Neural progenitor cell (in vitro differentiated cells): ENCODE measurements at regions not wholly inside any gene's neighbourhood (a gene's known extent, or its start where the extent isn't known, plus 50 kb on each side); places are given as distances from the start of the nearest gene placed in this dataset.

Experiments used
- DNase-seq: peaks from one replicate; pipeline ENCODE4 v3.0.0-alpha.2; 2016; ENCODE audit warnings: low spot score
- H2AFZ ChIP-seq: fragments of 200-600 bp; sonication (generic); replicated peaks from 2 replicates; pipeline ENCODE4 v1.6.1; 2016; ENCODE audit warnings: antibody characterized with exemption
- H3F3A ChIP-seq: fragments of 200-600 bp; sonication (generic); 2 replicates; pipeline ENCODE4 v1.6.1; 2016; ENCODE audit warnings: antibody characterized with exemption, low read depth
- H3K27ac ChIP-seq: fragments of 200-600 bp; sonication (generic); 2 replicates; pipeline ENCODE4 v1.5.1; 2016; ENCODE audit warnings: mild to moderate bottlenecking
- H3K27me3 ChIP-seq: fragments of 200-600 bp; sonication (generic); 2 replicates; pipeline ENCODE4 v1.6.1; 2016; ENCODE audit warnings: mild to moderate bottlenecking, moderate library complexity
- H3K36me3 ChIP-seq: fragments of 200-600 bp; sonication (generic); 2 replicates; pipeline ENCODE4 v1.5.1; 2016
- H3K4me1 ChIP-seq: fragments of 200-600 bp; sonication (generic); 2 replicates; pipeline ENCODE4 v1.6.1; 2016; ENCODE audit warnings: mixed run types
- H3K4me2 ChIP-seq: fragments of 200-600 bp; sonication (generic); 2 replicates; pipeline ENCODE4 v1.6.1; 2016
- H3K4me3 ChIP-seq: fragments of 200-600 bp; sonication (generic); 2 replicates; pipeline ENCODE4 v1.5.1; 2016
- H3K79me2 ChIP-seq: fragments of 200-600 bp; sonication (generic); 2 replicates; pipeline ENCODE4 v1.6.1; 2016; ENCODE audit warnings: low read depth
- H3K9ac ChIP-seq: fragments of 200-600 bp; sonication (generic); 2 replicates; pipeline ENCODE4 v1.6.1; 2016
- H3K9me3 ChIP-seq: fragments of 200-600 bp; sonication (generic); 2 replicates; pipeline ENCODE4 v1.5.1; 2016; ENCODE audit warnings: low read depth
- H4K20me1 ChIP-seq: fragments of 200-600 bp; sonication (generic); 2 replicates; pipeline ENCODE4 v1.6.1; 2016; ENCODE audit warnings: low read depth
- H3K27ac Mint-ChIP-seq: 3 replicates; pipeline ENCODE4 v1.8.0; 2021; ENCODE audit warnings: mixed read lengths
- H3K27me3 Mint-ChIP-seq: 2 replicates; pipeline ENCODE4 v1.8.0; 2022; ENCODE audit warnings: low read depth, mild to moderate bottlenecking, inconsistent platforms, moderate library complexity, mixed read lengths; ENCODE audit not compliant: insufficient read depth
- H3K36me3 Mint-ChIP-seq: 3 replicates; pipeline ENCODE4 v1.8.0; 2021; ENCODE audit warnings: mixed read lengths
- H3K4me1 Mint-ChIP-seq: 3 replicates; pipeline ENCODE4 v1.8.0; 2021; ENCODE audit warnings: mixed read lengths
- H3K4me3 Mint-ChIP-seq: 3 replicates; pipeline ENCODE4 v1.8.0; 2021; ENCODE audit warnings: mild to moderate bottlenecking, moderate library complexity, mixed read lengths
- H3K9me3 Mint-ChIP-seq: 3 replicates; pipeline ENCODE4 v1.8.0; 2020; ENCODE audit warnings: mixed read lengths
- EZH2 ChIP-seq: fragments of 200-600 bp; sonication (generic); IDR thresholded peaks from 2 replicates; pipeline ENCODE4 v1.6.1; 2017; ENCODE audit warnings: antibody characterized with exemption, mild to moderate bottlenecking, moderate library complexity
- EZH2phosphoT487 ChIP-seq: fragments of 200-600 bp; sonication (generic); IDR thresholded peaks from 2 replicates; pipeline ENCODE4 v1.6.1; 2017; ENCODE audit warnings: antibody characterized with exemption
- TF ChIP-seq, protein P1 (sequence below): fragments of 200-600 bp; sonication (generic); IDR thresholded peaks from 2 replicates; pipeline ENCODE4 v1.5.1; 2017; ENCODE audit warnings: antibody characterized with exemption, mild to moderate bottlenecking

DNA sequence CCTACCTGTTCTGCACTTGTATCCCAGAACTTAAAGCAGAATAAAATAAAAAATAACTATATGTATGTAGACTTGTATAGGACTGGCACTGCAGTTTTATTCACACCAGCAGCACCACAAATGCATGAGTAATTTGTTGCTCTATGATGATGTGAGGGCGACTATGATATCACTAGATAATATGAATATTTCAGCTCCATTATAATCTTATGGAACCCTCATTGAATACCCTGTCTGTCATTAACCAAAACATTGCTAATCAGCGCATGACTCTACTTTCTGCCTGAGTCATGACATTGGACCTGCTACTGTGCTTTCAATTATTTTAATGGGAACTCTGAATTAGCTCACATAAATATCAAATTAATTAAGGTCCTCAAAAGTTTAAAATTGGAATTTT is 129.4 kb upstream of the RHOBTB1 start:
- H3K4me3 Mint-ChIP-seq, result no peak overlapping the region
- H3K4me1 Mint-ChIP-seq, result no peaks in the 10 kb centered on the region
- H3K9me3 Mint-ChIP-seq, result no peaks in the 10 kb centered on the region
- H3K27me3 ChIP-seq, result no peaks in the 10 kb centered on the region
- no peak overlapping the region for H3K4me2 ChIP-seq
- H3K9ac ChIP-seq, result no peak overlapping the region
- no peaks in the 10 kb centered on the region for H3K4me1 ChIP-seq
- H3K36me3 ChIP-seq, result no peaks in the 10 kb centered on the region
- no peaks in the 10 kb centered on the region for H4K20me1 ChIP-seq
- H3K9me3 ChIP-seq, result no peaks in the 10 kb centered on the region
- no peak overlapping the region for H3K27ac ChIP-seq
- no peak overlapping the region for H2AFZ ChIP-seq
- no peak overlapping the region for H3K4me3 ChIP-seq
- no peak for TF ChIP-seq EZH2phosphoT487
- TF ChIP-seq, protein P1, sequence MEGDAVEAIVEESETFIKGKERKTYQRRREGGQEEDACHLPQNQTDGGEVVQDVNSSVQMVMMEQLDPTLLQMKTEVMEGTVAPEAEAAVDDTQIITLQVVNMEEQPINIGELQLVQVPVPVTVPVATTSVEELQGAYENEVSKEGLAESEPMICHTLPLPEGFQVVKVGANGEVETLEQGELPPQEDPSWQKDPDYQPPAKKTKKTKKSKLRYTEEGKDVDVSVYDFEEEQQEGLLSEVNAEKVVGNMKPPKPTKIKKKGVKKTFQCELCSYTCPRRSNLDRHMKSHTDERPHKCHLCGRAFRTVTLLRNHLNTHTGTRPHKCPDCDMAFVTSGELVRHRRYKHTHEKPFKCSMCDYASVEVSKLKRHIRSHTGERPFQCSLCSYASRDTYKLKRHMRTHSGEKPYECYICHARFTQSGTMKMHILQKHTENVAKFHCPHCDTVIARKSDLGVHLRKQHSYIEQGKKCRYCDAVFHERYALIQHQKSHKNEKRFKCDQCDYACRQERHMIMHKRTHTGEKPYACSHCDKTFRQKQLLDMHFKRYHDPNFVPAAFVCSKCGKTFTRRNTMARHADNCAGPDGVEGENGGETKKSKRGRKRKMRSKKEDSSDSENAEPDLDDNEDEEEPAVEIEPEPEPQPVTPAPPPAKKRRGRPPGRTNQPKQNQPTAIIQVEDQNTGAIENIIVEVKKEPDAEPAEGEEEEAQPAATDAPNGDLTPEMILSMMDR, result no peak
- TF ChIP-seq EZH2, result no peak
- no peaks in the 10 kb centered on the region for H3F3A ChIP-seq
- no peak overlapping the region for H3K27ac Mint-ChIP-seq
- H3K79me2 ChIP-seq, result no peaks in the 10 kb centered on the region
- peaks cover 2% of the 10 kb centered on the region for H3K27me3 Mint-ChIP-seq
- H3K36me3 Mint-ChIP-seq, result no peaks in the 10 kb centered on the region
- DNase-seq, result no peak

DNA sequence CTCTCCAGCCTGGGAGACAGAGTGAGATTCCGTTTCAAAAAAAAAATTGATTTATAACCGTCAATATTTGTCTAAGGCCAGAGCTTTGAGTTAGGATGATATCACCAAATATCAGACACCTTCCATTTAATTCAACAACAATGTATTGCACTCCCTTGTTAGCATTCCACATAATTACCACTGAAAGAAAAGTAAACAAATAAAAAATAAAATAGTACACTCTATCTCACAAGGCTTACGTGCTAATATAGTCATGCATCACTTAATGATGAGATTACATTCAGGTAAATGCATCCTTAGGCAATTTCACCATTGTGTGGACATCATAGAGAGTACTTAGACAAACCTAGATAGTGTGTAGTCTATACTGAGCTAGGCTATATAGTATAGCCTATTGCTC is 127.6 kb upstream of the RHOBTB1 start:
- Mint-ChIP-seq H3K9me3 (no peaks in the 10 kb centered on the region), H3K27ac (no peak overlapping the region), H3K36me3 (no peaks in the 10 kb centered on the region), H3K4me1 (peaks cover 3% of the 10 kb centered on the region), H3K27me3 (peaks cover 2% of the 10 kb centered on the region), H3K4me3 (no peak overlapping the region)
- TF ChIP-seq EZH2phosphoT487, result no peak
- no peak for TF ChIP-seq EZH2
- TF ChIP-seq, protein P1, result no peak
- Histone ChIP-seq H3K36me3 (no peaks in the 10 kb centered on the region), H3F3A (no peaks in the 10 kb centered on the region), H3K4me1 (no peaks in the 10 kb centered on the region), H3K4me3 (no peak overlapping the region), H3K27ac (no peak overlapping the region), H3K27me3 (no peaks in the 10 kb centered on the region), H3K9me3 (no peaks in the 10 kb centered on the region), H3K9ac (no peak overlapping the region), H2AFZ (no peak overlapping the region), H3K79me2 (no peaks in the 10 kb centered on the region), H4K20me1 (no peaks in the 10 kb centered on the region), H3K4me2 (no peak overlapping the region)
- no peak for DNase-seq

DNA sequence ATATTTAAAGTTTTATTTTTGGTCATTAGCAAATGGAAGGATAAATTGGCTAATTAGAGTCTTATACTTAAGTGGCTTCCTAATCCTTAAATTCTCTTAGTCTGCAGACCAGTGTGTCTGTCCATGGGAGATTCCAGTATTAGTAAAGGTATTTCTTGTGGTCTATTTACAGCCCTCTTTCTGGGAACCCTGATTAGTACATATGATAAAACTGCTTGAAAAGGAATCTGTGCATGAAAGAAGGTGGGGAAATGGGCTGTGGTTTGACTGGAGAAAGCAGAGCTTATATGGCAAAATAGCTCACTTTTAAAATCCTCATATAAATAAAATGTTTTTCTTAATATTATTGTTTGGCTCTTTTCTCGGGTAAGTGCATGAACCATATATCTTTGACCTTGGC is 124.5 kb upstream of the RHOBTB1 start:
- TF ChIP-seq, protein P1, result no peak
- no peak for TF ChIP-seq EZH2
- TF ChIP-seq EZH2phosphoT487, result no peak
- H3K4me1 ChIP-seq, result no peaks in the 10 kb centered on the region
- no peak for DNase-seq
- Mint-ChIP-seq H3K4me3 (no peak overlapping the region), H3K36me3 (no peaks in the 10 kb centered on the region), H3K27me3 (peaks cover 2% of the 10 kb centered on the region), H3K4me1 (peaks cover 3% of the 10 kb centered on the region), H3K9me3 (no peaks in the 10 kb centered on the region), H3K27ac (no peak overlapping the region)
- H3K36me3 ChIP-seq, result no peaks in the 10 kb centered on the region
- H3K4me2 ChIP-seq, result no peak overlapping the region
- H3K27ac ChIP-seq, result no peak overlapping the region
- no peaks in the 10 kb centered on the region for H3K27me3 ChIP-seq
- H3K9ac ChIP-seq, result no peak overlapping the region
- H3K79me2 ChIP-seq, result no peaks in the 10 kb centered on the region
- H4K20me1 ChIP-seq, result no peaks in the 10 kb centered on the region
- H3K4me3 ChIP-seq, result no peak overlapping the region
- H3F3A ChIP-seq, result no peaks in the 10 kb centered on the region
- no peaks in the 10 kb centered on the region for H3K9me3 ChIP-seq
- H2AFZ ChIP-seq, result no peak overlapping the region
